ENCODE measurements at regions not wholly inside any gene's neighbourhood (a gene's known extent, or its start where the extent isn't known, plus 50 kb on each side); places are given as distances from the start of the nearest gene placed in this dataset.

DNA sequence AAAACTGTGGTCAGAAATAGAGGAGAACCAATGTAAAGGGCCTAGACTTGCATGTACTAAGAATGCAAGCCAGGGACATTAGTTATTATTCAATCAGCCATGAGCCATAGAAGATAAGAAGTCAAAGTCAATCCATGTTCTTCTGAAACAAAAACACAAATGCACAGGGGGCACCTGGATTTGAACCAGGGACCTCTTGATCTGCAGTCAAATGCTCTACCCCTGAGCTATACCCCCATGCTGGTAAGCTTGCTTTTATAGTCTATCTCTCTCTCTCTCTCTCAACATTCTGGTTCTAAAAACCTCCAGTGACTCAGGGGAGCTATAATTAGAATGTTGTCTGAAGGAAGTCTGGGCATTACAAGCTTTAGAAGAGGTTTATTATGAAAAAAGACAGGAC is 85.6 kb upstream of the ACP3 start:
- Histone ChIP-seq H3K4me1 (ENCODE audit: insufficient read depth, low read length, severe bottlenecking) (no peaks in the 10 kb centered on the region), H3K27me3 (ENCODE audit: insufficient read depth, low read length) (no peaks in the 10 kb centered on the region), H3K79me2 (ENCODE audit: insufficient read depth, low read length) (no peaks in the 10 kb centered on the region), H3K4me2 (ENCODE audit: low read length) (no peak overlapping the region), H3K4me3 (ENCODE audit: low read depth, low read length, poor library complexity, severe bottlenecking) (no peak overlapping the region), H4K20me1 (ENCODE audit: insufficient read depth, low read length) (no peaks in the 10 kb centered on the region), H3K27ac (ENCODE audit: low read depth, low read length, poor library complexity, severe bottlenecking) (no peak overlapping the region), H3K9ac (ENCODE audit: low read length) (no peak overlapping the region), H2AFZ (ENCODE audit: low read length) (no peak overlapping the region), H3K36me3 (ENCODE audit: insufficient read depth, low read length) (no peaks in the 10 kb centered on the region), H3K9me3 (ENCODE audit: low read length) (no peaks in the 10 kb centered on the region), H3F3A (ENCODE audit: insufficient read depth, low read length) (no peaks in the 10 kb centered on the region), H3K9me2 (ENCODE audit: low read depth, low read length) (no peaks in the 10 kb centered on the region)
- TF ChIP-seq, protein P1, sequence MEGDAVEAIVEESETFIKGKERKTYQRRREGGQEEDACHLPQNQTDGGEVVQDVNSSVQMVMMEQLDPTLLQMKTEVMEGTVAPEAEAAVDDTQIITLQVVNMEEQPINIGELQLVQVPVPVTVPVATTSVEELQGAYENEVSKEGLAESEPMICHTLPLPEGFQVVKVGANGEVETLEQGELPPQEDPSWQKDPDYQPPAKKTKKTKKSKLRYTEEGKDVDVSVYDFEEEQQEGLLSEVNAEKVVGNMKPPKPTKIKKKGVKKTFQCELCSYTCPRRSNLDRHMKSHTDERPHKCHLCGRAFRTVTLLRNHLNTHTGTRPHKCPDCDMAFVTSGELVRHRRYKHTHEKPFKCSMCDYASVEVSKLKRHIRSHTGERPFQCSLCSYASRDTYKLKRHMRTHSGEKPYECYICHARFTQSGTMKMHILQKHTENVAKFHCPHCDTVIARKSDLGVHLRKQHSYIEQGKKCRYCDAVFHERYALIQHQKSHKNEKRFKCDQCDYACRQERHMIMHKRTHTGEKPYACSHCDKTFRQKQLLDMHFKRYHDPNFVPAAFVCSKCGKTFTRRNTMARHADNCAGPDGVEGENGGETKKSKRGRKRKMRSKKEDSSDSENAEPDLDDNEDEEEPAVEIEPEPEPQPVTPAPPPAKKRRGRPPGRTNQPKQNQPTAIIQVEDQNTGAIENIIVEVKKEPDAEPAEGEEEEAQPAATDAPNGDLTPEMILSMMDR (IDR thresholded peaks at IDR 0.05; ENCODE audit: low read length): no peak
- no peak for TF ChIP-seq EZH2 (IDR thresholded peaks at IDR 0.05; ENCODE audit: borderline replicate concordance, low read length)

DNA sequence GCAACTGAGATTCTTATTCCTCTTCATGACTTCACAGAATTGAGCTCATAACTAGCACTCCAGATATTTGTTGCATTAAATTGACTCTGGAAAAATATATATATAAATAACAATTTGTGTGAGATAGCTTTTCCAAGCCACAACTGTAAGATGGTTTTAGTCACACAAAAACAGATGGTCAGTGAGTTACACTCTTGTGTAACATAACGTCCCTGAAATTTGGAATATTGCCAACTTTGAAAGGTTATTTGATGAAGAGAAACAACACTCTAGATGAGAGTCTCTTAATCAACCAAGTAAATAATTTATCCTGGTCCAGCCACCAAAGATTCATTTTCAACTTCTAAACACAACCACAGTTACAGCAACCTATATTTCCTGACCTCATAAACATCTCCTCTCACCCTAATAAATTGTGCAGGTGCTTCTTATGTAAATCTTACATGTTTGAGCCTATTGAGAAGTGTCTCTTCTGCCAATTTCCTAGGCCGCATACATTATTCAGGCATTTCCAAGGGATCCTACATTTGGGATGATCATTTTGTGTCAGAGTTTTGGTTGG is 84.9 kb upstream of the ACP3 start:
- Histone ChIP-seq H3K79me2 (ENCODE audit: insufficient read depth, low read length) (no peaks in the 10 kb centered on the region), H3K9me2 (ENCODE audit: low read depth, low read length) (no peaks in the 10 kb centered on the region), H3K4me1 (ENCODE audit: insufficient read depth, low read length, severe bottlenecking) (no peaks in the 10 kb centered on the region), H3F3A (ENCODE audit: insufficient read depth, low read length) (no peaks in the 10 kb centered on the region), H3K36me3 (ENCODE audit: insufficient read depth, low read length) (no peaks in the 10 kb centered on the region), H3K9me3 (ENCODE audit: low read length) (no peaks in the 10 kb centered on the region), H4K20me1 (ENCODE audit: insufficient read depth, low read length) (no peaks in the 10 kb centered on the region), H3K4me2 (ENCODE audit: low read length) (no peak overlapping the region), H3K4me3 (ENCODE audit: low read depth, low read length, poor library complexity, severe bottlenecking) (no peak overlapping the region), H3K9ac (ENCODE audit: low read length) (no peak overlapping the region), H3K27me3 (ENCODE audit: insufficient read depth, low read length) (no peaks in the 10 kb centered on the region), H3K27ac (ENCODE audit: low read depth, low read length, poor library complexity, severe bottlenecking) (no peak overlapping the region), H2AFZ (ENCODE audit: low read length) (no peak overlapping the region)
- TF ChIP-seq, protein P1 (IDR thresholded peaks at IDR 0.05; ENCODE audit: low read length): no peak
- TF ChIP-seq EZH2 (IDR thresholded peaks at IDR 0.05; ENCODE audit: borderline replicate concordance, low read length): no peak

- Histone ChIP-seq H3K4me3 (ENCODE audit: low read depth, low read length, poor library complexity, severe bottlenecking) (no peak overlapping the region), H3F3A (ENCODE audit: insufficient read depth, low read length) (no peaks in the 10 kb centered on the region), H3K4me1 (ENCODE audit: insufficient read depth, low read length, severe bottlenecking) (no peaks in the 10 kb centered on the region), H3K4me2 (ENCODE audit: low read length) (no peak overlapping the region), H3K27me3 (ENCODE audit: insufficient read depth, low read length) (0 out of 2 replicates have a peak, but pooled peaks cover 3% of the 10 kb centered on the region), H3K27ac (ENCODE audit: low read depth, low read length, poor library complexity, severe bottlenecking) (no peak overlapping the region), H4K20me1 (ENCODE audit: insufficient read depth, low read length) (no peaks in the 10 kb centered on the region), H2AFZ (ENCODE audit: low read length) (no peak overlapping the region), H3K36me3 (ENCODE audit: insufficient read depth, low read length) (no peaks in the 10 kb centered on the region), H3K9me2 (ENCODE audit: low read depth, low read length) (no peaks in the 10 kb centered on the region), H3K79me2 (ENCODE audit: insufficient read depth, low read length) (no peaks in the 10 kb centered on the region), H3K9me3 (ENCODE audit: low read length) (no peaks in the 10 kb centered on the region), H3K9ac (ENCODE audit: low read length) (no peak overlapping the region)
- no peak for TF ChIP-seq EZH2 (IDR thresholded peaks at IDR 0.05; ENCODE audit: borderline replicate concordance, low read length)
- TF ChIP-seq, protein P1 (IDR thresholded peaks at IDR 0.05; ENCODE audit: low read length): no peak
Measured at GRCh38 chr3:132236701-132237651, 80.2 kb upstream of the ACP3 start.
